Astrocyte of the cerebellum (primary cell): ENCODE measurements at regions not wholly inside any gene's neighbourhood (a gene's known extent, or its start where the extent isn't known, plus 50 kb on each side); places are given as distances from the start of the nearest gene placed in this dataset.

Experiments used
- DNase-seq: peaks from one replicate; pipeline ENCODE4 v3.0.0-alpha.2; 2011; ENCODE audit warnings: low read depth
- H3K4me3 ChIP-seq: 2 replicates; pipeline ENCODE4 v1.5.1; 2011; ENCODE audit warnings: mild to moderate bottlenecking, low read depth, low read length, moderate library complexity
- CTCF ChIP-seq: IDR thresholded peaks from 2 replicates; pipeline ENCODE4 v1.5.1; 2012; ENCODE audit warnings: low read length, low read depth, moderate library complexity, mild to moderate bottlenecking; ENCODE audit errors: missing control alignments
- in situ Hi-C: cut with HindIII; loops from 2 replicates; pipeline ENCODE4 v1.10.0; 2017; ENCODE audit warnings: low sequenced_read_pairs

DNA sequence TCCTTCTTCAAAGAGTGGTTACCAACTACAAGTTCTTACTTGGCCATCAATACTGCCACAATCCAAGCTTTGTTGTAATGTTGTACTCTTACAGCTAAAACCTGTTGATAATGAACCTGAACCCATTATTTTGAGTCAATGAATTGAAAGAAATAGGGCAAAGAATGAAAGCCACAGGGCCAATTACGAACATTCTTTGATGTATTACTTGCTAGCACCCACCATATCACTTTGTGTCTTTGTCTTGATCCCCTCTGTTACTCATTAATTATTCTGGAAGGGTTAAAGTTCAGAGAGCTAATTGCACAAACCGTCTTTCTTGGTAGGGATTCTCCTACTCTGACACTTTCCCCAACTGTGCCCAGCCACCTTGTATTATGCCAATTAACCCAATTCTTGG lies 53.2 kb upstream of the TFEC start:
- no peak for TF ChIP-seq CTCF
- in situ Hi-C loops: no loop called here
- DNase-seq: no peak
- no peak overlapping the region for H3K4me3 ChIP-seq

GRCh38 chr7:116086547-116087045 lies 56.0 kb upstream of the TFEC start:
- in situ Hi-C loops: no loop called here
- DNase-seq: no peak
- no peak overlapping the region for H3K4me3 ChIP-seq
- no peak for TF ChIP-seq CTCF

DNA sequence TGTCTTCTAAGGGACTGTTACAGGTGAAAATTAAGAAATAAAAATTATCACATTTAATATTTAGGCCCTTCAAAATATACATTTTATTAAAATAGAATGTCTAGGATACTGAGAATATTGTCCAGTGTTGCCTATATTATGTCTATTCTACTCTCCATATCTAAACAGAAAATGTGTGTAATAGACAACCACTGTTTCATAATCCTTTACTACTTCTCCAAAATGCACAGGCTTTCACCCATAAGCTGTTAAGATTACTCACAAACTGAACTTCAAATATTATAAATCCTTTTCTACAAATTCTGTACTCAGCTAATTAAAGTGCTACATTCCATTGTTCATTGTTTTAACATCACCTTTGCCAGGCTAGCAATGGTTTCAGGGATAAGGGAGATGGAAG lies 56.7 kb upstream of the TFEC start:
- DNase-seq: no peak
- in situ Hi-C loops: no loop called here
- H3K4me3 ChIP-seq: no peak overlapping the region
- no peak for TF ChIP-seq CTCF

DNA sequence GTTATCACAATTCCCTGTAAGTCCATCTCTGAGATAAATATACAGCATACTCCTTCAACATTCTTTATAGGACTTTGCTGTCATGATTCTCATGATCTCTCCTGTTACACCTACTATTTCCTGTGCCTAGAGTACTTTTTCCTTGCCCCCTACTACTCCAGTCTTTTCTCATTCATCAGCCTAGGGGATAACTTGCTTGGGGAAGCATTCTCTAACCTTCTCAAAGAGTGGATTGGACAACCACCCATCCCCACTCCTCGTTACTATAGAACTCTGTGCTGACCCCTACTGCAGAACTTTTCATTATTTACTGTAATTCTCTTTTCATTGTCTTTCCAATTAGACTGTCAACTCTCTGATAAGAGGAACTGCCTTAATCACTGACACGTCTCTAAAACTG lies 57.4 kb upstream of the TFEC start:
- H3K4me3 ChIP-seq: no peak overlapping the region
- no peak for DNase-seq
- TF ChIP-seq CTCF: no peak
- in situ Hi-C loops: no loop called here

- H3K4me3 ChIP-seq: no peak overlapping the region
- TF ChIP-seq CTCF: no peak
- no peak for DNase-seq
- in situ Hi-C loops: no loop called here
Observed at GRCh38 chr7:116089293-116089692, 58.7 kb upstream of the TFEC start.

GRCh38 chr7:116093516-116094301 lies 63.1 kb upstream of the TFEC start:
- no peak for DNase-seq
- TF ChIP-seq CTCF: no peak
- in situ Hi-C loops: no loop called here
- no peak overlapping the region for H3K4me3 ChIP-seq
